Right lobe of liver (tissue), 4 donors: ENCODE measurements at regions not wholly inside any gene's neighbourhood (a gene's known extent, or its start where the extent isn't known, plus 50 kb on each side); places are given as distances from the start of the nearest gene placed in this dataset.

Experiments used
- POLR2A ChIP-seq: fragments of 450-650 bp; IDR thresholded peaks from one replicate; pipeline ENCODE4 v1.6.1; 2017; ENCODE audit warnings: antibody characterized with exemption, mild to moderate bottlenecking
- TF ChIP-seq, protein P1 (sequence below), 4 donors: fragments of 200-600 bp in 3 of 4; fragments of 450-650 bp in 1 of 4; IDR thresholded peaks; one replicate each; pipeline versions ENCODE4 v1.5.1 to v1.8.0; 2016 to 2022; ENCODE audit warnings: antibody characterized with exemption in 4 of 4, mild to moderate bottlenecking in 2 of 4
- donor health status: DM: no; HTN: no; CAD: no.
- donor health status: DM: no; HTN: no; CAD: no.
- donor health status: DM: no; HTN: yes; CAD: no.

DNA sequence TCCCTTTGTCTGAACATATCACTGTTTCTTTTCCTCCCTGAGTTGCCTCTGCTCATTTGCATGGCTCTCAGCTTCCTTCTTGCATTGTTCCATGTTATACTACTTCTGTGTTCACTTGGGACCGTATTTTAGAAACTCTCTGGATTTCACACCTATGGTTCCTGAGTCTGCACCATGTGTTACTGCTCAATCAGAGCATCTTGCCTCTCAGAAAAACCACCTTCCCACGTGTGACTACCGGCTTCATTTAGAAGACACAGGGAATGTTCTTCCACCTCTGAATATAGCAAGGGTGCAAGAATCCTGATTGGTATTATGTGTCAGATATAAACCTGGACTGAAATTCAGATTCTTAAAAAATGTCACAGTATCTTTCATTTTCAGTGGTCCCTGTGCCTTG, 731.2 kb downstream of the TDRD15 start:
- no peak for TF ChIP-seq POLR2A
- TF ChIP-seq, protein P1, sequence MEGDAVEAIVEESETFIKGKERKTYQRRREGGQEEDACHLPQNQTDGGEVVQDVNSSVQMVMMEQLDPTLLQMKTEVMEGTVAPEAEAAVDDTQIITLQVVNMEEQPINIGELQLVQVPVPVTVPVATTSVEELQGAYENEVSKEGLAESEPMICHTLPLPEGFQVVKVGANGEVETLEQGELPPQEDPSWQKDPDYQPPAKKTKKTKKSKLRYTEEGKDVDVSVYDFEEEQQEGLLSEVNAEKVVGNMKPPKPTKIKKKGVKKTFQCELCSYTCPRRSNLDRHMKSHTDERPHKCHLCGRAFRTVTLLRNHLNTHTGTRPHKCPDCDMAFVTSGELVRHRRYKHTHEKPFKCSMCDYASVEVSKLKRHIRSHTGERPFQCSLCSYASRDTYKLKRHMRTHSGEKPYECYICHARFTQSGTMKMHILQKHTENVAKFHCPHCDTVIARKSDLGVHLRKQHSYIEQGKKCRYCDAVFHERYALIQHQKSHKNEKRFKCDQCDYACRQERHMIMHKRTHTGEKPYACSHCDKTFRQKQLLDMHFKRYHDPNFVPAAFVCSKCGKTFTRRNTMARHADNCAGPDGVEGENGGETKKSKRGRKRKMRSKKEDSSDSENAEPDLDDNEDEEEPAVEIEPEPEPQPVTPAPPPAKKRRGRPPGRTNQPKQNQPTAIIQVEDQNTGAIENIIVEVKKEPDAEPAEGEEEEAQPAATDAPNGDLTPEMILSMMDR (IDR thresholded peaks at IDR 0.05), result no peak
